Neural crest cell (in vitro differentiated cells): ENCODE measurements at regions not wholly inside any gene's neighbourhood (a gene's known extent, or its start where the extent isn't known, plus 50 kb on each side); places are given as distances from the start of the nearest gene placed in this dataset.

Source experiments
- DNase-seq: peaks from one replicate; pipeline ENCODE4 v3.0.0; 2021; ENCODE audit warnings: low read depth, mixed read lengths, low spot score
- H3K27ac Mint-ChIP-seq: one replicate; pipeline ENCODE4 v1.8.0; 2021; ENCODE audit warnings: mild to moderate bottlenecking, mixed read lengths; ENCODE audit not compliant: unreplicated experiment
- H3K27me3 Mint-ChIP-seq: 2 replicates; pipeline ENCODE4 v1.8.0; 2021; ENCODE audit warnings: low read depth, mild to moderate bottlenecking, mixed read lengths
- H3K36me3 Mint-ChIP-seq: 2 replicates; pipeline ENCODE4 v1.8.0; 2021; ENCODE audit warnings: low read depth, mild to moderate bottlenecking, mixed read lengths
- H3K4me1 Mint-ChIP-seq: 2 replicates; pipeline ENCODE4 v1.8.0; 2021; ENCODE audit warnings: mixed read lengths
- H3K4me3 Mint-ChIP-seq: one replicate; pipeline ENCODE4 v1.8.0; 2021; ENCODE audit warnings: mild to moderate bottlenecking, mixed read lengths
- H3K9me3 Mint-ChIP-seq: 2 replicates; pipeline ENCODE4 v1.8.0; 2021; ENCODE audit warnings: mixed read lengths
- TF ChIP-seq, protein P1 (sequence below): fragments of 200-600 bp; sonication (generic); conservative IDR thresholded peaks from 2 replicates; pipeline ENCODE4 v1.5.0; 2021; ENCODE audit warnings: antibody characterized with exemption, mild to moderate bottlenecking

DNA sequence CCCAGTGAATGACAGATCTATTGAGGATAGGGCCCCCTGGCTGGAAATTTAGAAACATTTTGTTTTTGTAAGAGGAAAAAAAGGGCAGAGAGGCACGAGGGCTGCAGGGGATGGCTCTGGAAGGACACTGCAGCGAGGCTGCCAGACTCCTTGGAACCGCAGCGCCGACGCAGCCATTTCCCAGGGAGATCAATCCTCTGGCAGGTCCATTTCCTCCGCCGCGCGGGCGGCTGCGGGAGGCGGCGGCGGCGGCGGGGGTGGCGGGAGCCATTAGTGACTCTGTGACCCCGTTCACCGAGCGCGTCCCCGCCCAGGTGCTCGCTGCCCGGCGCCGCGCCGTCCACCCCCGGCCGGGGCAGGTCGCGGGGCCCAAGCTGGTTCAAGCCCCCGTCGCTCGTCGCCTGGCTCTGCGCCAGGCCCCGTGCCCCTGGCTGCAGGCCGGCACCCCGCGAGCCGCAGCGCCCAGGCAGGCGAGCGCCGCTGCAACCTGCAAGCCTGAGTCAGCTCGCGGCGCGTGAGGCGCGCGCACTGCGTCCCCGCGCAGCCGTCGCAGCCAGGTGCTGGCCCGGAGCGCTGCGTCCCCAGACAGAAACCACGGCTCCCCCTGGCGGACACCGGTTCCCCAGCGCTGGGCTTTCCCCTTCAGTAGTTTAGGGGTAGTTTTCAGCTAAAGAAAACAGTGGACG is 192.6 kb downstream of the KATNAL1 start:
- DNase-seq = peak; percentile 97
- peak overlapping the region; percentile 57 for H3K27ac Mint-ChIP-seq
- H3K9me3 Mint-ChIP-seq = no peaks in the 10 kb centered on the region
- H3K36me3 Mint-ChIP-seq = no peaks in the 10 kb centered on the region
- no peaks in the 10 kb centered on the region for H3K27me3 Mint-ChIP-seq
- TF ChIP-seq, protein P1, sequence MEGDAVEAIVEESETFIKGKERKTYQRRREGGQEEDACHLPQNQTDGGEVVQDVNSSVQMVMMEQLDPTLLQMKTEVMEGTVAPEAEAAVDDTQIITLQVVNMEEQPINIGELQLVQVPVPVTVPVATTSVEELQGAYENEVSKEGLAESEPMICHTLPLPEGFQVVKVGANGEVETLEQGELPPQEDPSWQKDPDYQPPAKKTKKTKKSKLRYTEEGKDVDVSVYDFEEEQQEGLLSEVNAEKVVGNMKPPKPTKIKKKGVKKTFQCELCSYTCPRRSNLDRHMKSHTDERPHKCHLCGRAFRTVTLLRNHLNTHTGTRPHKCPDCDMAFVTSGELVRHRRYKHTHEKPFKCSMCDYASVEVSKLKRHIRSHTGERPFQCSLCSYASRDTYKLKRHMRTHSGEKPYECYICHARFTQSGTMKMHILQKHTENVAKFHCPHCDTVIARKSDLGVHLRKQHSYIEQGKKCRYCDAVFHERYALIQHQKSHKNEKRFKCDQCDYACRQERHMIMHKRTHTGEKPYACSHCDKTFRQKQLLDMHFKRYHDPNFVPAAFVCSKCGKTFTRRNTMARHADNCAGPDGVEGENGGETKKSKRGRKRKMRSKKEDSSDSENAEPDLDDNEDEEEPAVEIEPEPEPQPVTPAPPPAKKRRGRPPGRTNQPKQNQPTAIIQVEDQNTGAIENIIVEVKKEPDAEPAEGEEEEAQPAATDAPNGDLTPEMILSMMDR = peak; percentile 97
- H3K4me3 Mint-ChIP-seq = peak overlapping the region; percentile 91
- peaks cover 73% of the 10 kb centered on the region for H3K4me1 Mint-ChIP-seq

DNA sequence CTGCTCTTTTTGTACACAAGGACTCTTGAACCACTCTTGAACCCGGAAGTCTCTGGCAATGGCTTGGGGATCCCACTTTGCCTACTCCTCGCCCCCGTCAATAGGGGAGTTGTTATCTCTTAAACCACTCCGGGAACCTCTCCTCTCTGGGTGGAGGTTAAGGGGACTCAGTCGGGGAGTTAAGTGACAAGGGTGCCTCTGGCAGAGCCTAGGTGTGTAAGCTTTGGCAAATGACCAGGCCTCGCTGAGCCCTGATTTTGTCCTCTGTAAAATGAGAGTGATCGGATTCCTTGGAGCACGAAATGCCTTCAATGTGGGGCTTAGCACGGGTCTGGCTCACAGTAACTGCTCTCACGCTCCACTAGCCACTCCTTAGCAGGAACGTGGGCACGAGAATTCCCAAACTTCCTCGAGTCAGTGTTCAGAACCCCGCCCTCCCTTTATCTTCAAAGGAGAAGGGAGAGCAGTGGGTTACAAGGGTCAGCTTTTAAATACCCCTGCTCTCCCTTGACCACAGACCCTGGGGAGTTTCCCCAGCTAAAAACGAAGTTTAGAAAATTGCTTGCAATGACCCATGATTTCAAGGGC is 193.3 kb downstream of the KATNAL1 start:
- H3K4me1 Mint-ChIP-seq = peaks cover 73% of the 10 kb centered on the region
- peak overlapping the region; percentile 57 for H3K27ac Mint-ChIP-seq
- H3K4me3 Mint-ChIP-seq = peak overlapping the region; percentile 89
- H3K27me3 Mint-ChIP-seq = no peaks in the 10 kb centered on the region
- no peaks in the 10 kb centered on the region for H3K9me3 Mint-ChIP-seq
- H3K36me3 Mint-ChIP-seq = no peaks in the 10 kb centered on the region
- no peak for DNase-seq
- TF ChIP-seq, protein P1 = no peak

DNA sequence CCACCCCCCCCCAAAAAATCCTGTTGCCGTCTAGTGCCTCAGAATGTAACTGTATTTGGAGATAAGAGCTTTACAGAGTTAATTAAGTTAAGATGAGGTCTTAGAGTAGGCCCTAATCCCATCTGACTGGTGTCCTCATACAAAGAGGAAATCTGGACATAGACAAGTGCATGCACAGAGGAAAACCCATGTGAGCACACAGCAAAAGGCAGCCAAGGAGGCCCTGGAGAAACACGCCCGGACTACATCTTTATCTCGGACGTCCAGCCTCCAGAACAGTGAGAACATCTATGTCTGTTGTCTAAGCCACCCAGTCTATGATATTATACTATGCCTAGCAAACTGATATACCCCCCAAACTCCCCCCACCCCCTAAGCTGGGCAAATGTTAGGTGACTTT is 193.8 kb downstream of the KATNAL1 start:
- Mint-ChIP-seq H3K4me3 (peak overlapping the region; percentile 89), H3K4me1 (peaks cover 77% of the 10 kb centered on the region), H3K27me3 (no peaks in the 10 kb centered on the region), H3K36me3 (no peaks in the 10 kb centered on the region), H3K9me3 (no peaks in the 10 kb centered on the region), H3K27ac (no peak overlapping the region)
- DNase-seq = no peak
- TF ChIP-seq, protein P1 = no peak

DNA sequence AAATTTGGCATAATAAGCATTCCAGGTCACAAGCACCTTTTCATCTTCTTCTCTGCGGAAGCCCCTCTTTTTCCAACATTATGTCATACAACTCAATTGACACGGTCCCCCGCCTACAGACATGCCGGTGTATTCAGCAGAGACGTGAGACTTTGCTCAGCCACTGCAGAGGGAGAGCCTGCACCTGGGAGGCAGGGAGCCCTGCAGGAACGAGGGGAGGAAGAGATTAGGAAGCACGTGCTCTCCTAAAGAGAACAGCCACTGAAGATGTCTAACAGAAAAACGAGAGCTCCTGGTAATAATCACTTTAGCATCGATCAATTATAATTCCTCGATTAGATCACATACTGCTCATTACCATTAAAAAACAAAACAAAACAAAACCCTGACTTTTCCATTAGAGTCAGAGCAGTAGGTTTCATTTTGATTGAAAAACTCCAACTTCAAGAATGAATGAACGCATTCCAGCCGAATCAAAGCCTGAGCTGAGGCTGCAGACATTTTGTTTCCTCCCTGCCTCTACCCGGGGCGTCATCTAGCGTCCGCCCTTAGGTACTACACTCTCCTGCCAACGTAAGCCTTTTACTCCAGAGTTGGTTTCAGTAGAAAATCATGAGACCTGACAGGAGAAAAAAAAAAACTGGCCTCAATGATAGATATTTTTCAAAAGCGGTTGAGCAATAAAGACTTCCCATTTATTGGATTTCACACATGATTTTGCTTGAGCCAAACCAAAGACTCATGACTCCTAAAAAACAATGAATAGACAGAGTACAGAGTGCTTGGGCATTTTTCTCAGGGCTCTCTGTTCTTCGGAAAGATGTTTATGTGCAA is 194.5 kb downstream of the KATNAL1 start:
- TF ChIP-seq, protein P1 = peak; percentile 98
- no peaks in the 10 kb centered on the region for H3K27me3 Mint-ChIP-seq
- H3K27ac Mint-ChIP-seq = peak overlapping the region; percentile 89
- H3K4me1 Mint-ChIP-seq = peaks cover 75% of the 10 kb centered on the region
- peak overlapping the region; percentile 89 for H3K4me3 Mint-ChIP-seq
- no peaks in the 10 kb centered on the region for H3K9me3 Mint-ChIP-seq
- no peaks in the 10 kb centered on the region for H3K36me3 Mint-ChIP-seq
- DNase-seq = peak; percentile 86

DNA sequence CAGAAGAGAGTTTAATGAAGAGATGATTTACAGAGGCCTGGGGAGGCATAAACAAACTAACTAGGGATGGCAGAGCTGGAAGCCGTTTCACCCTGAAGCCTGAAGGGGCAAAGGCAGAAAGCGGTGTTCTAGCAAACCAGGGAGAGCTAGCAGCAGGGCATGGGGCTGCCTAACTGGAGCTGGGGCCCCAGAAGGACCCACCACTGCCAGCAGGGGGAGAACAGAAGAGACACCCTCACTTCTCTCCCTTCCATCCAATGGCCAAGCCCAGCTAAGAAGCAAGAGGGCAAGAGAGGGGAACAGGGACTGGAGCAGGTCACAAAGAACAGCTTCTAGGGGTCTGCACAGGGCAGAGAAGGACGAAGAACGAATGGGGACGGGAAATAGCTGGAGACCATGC is 195.5 kb downstream of the KATNAL1 start:
- Mint-ChIP-seq H3K9me3 (no peaks in the 10 kb centered on the region), H3K27me3 (no peaks in the 10 kb centered on the region), H3K27ac (no peak overlapping the region), H3K4me1 (peaks cover 81% of the 10 kb centered on the region), H3K4me3 (peak overlapping the region; percentile 89), H3K36me3 (no peaks in the 10 kb centered on the region)
- TF ChIP-seq, protein P1 = peak; percentile 35
- no peak for DNase-seq
